ENCODE measurements at regions not wholly inside any gene's neighbourhood (a gene's known extent, or its start where the extent isn't known, plus 50 kb on each side); places are given as distances from the start of the nearest gene placed in this dataset.

GRCh38 chr17:71099003-71099714, 929.8 kb downstream of the KCNJ2 start:
- no peak for TF ChIP-seq CTCF (IDR thresholded peaks at IDR 0.05; ENCODE audit: low read depth, low read length, missing input control)
- no peak for TF ChIP-seq GABPA (IDR thresholded peaks at IDR 0.05 in 1 of 2, conservative IDR thresholded peaks at IDR 0.05 in 1 of 2)
- TF ChIP-seq RAD21 (IDR thresholded peaks at IDR 0.05): no peak
- TF ChIP-seq SP1 (IDR thresholded peaks at IDR 0.05): no peak
- TF ChIP-seq JUND (IDR thresholded peaks at IDR 0.05): no peak
- TF ChIP-seq REST (IDR thresholded peaks at IDR 0.05): no peak
- no peak for TF ChIP-seq EGR1 (IDR thresholded peaks at IDR 0.05; ENCODE audit: low read depth in 2 of 2)
- TF ChIP-seq HNF4A (conservative IDR thresholded peaks at IDR 0.05): no peak
- TF ChIP-seq MAX (IDR thresholded peaks at IDR 0.05): no peak
- no peak for TF ChIP-seq FOXA2 (IDR thresholded peaks at IDR 0.05)
- no peak for TF ChIP-seq ATF3 (IDR thresholded peaks at IDR 0.05)
- TF ChIP-seq ZBTB33 (IDR thresholded peaks at IDR 0.05): no peak
- TF ChIP-seq FOXA1 (IDR thresholded peaks at IDR 0.05): no peak
- no peak for TF ChIP-seq TAF1 (conservative IDR thresholded peaks at IDR 0.05)

Measured in liver (tissue), 3 donors.